SKM-1 treated with dmso at 0.1 percent for 144 hours (cell line): ENCODE measurements at regions not wholly inside any gene's neighbourhood (a gene's known extent, or its start where the extent isn't known, plus 50 kb on each side); places are given as distances from the start of the nearest gene placed in this dataset.
"Not testable (repeated sequence)": the region's sequence is repeated elsewhere in the genome, so short reads cannot be mapped to it uniquely, and the experiment has no call there.

Source experiments
- DNase-seq: peaks from one replicate; lab custom pipeline; 2025; ENCODE audit not compliant: unreplicated experiment; lab: John Stamatoyannopoulos, UW

- no peak for DNase-seq
Observed at GRCh38 chr3:176651622-176652021, 545.7 kb downstream of the TBL1XR1 start.

GRCh38 chr3:176650478-176650877 is 546.8 kb downstream of the TBL1XR1 start:
- no peak for DNase-seq

- DNase-seq: no peak
Observed at GRCh38 chr3:176647987-176648386, 549.3 kb downstream of the TBL1XR1 start.

DNA sequence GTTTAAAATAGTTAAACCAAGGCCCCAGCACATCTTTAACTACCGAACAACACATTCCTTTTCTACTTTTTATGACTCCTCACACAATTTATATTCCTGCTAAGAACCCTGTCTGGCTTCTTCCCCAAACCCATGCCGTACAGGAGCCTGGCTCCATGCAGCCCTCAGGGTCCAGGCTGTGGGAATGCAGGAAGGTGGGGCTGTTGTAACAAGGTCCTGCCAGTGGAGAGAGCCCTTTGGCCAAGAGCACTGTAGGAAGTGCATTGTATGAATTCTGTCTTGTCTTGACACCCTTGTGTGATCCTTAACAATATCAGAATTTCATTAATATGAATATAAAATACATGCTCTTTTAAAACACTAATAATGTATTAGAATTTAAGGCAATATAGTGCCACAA is 563.8 kb downstream of the TBL1XR1 start:
- no peak for DNase-seq

- DNase-seq: no peak
Observed at GRCh38 chr3:176632925-176633324, 564.4 kb downstream of the TBL1XR1 start.

DNA sequence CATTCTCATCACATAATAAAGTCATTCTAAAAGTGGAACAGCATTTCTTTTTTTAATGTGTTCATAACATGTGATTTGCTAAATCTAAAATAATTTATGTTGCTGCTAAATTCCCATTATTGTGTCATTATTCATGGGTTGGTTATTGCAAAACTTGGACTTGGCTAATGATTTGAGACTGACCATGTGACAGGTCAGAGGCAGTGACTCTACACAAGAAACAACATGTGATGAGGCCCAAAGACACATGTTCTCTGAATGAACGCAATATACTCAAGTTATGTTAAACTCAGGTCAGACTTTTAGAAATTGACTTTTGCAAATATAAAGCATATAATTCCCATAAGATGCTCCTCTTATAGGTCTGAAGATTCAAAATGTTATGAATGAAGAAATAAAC is 566.1 kb downstream of the TBL1XR1 start:
- DNase-seq: no peak

DNA sequence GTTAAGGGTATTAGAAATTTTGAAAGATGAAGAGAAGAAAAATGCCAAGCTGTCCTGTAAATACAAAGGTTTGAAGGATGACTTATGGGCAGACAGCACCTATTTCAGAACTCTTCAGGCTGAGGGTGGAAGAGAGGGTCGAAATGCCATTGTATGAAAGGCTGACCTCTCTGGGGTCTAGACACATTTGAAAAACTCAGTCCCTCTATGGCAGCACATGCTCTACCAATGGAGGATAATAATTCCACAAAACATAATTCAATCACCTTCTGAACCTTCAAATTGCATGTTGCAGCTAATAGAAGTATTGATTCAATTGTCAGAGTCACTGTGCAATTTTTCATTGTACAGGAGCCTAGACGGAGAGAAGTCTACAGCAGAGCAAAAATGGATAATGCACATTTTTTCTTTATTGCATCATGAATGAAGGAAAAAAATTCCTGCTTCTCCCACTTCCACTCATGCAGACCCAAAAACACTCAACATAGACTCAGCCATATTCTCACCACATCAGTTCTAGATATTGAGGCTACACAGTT is 569.1 kb downstream of the TBL1XR1 start:
- no peak for DNase-seq

DNA sequence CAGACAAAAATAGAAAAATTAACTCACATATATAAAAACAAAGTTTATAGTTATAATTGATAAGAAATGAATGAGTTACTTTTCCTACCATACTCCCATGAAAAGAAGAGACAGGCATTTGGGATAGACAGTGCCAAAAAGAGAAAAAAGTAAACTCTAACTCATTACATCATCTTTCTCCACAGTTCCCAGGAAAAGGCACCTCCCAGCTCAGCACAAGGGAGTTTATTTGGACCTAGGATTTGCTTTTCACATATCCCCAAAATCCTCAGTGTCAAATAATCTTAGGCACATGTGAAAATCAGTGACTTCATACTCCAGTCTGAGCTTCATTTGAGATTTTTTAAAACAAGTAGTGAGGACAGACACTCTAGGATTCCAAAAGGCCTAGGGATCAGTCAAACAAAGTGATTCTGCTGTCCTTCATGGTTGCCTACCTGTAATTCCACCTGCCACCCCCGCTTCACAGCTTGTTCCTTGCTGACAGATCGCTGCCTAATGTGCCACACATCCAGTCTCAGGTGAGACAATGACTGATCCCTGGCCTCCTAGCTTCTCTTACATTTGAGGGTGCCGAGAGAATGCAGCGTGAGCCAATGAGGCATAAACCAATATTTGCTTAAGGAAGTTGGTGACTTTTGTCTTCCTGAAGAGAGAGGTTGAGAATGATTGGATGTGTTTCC is 573.7 kb downstream of the TBL1XR1 start:
- no peak for DNase-seq

DNA sequence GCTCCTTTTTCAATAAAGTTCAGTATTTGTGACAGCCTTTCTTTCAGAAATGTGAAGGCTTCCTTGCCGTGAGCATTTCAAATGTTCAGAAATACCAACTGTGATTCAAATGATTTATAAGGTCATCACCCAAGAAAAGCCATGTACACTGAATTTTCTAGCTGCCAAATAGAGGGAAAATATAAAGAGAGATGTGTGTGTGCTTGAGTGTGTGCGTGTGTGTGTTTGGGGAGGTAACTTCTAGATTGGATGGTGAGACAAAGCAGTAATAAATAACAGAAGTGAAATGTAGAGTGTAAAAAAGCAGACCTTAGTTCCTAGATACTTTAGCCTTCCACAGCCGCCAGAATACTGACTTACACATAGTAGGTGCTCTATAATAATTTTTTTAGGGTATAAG is 577.4 kb downstream of the TBL1XR1 start:
- no peak for DNase-seq

GRCh38 chr3:176615826-176616225 is 581.5 kb downstream of the TBL1XR1 start:
- no peak for DNase-seq

GRCh38 chr3:176611703-176612102 is 585.6 kb downstream of the TBL1XR1 start:
- no peak for DNase-seq

DNA sequence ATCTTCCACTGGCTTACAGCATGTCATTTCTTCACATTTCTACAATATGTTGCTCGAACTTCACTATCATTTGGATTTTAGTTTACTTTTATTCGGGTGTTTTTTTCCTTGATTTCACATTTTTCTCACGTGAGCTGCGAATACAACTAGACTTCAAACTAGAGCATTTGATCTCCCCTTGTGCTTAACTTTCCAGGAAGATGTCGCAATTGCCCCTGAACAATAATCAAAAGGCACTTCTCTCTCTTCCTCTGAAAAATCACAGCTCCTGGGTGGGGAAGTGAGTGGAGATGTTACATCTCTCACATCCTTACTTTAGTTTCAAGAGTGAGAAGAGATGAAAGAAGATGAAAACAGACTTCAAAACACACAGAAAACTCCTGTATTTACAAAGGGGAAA is 587.9 kb downstream of the TBL1XR1 start:
- no peak for DNase-seq

- DNase-seq: not testable (repeated sequence)
Observed at GRCh38 chr3:176605553-176605952, 591.7 kb downstream of the TBL1XR1 start.

- no peak for DNase-seq
Observed at GRCh38 chr3:176595307-176595706, 602.0 kb downstream of the TBL1XR1 start.

DNA sequence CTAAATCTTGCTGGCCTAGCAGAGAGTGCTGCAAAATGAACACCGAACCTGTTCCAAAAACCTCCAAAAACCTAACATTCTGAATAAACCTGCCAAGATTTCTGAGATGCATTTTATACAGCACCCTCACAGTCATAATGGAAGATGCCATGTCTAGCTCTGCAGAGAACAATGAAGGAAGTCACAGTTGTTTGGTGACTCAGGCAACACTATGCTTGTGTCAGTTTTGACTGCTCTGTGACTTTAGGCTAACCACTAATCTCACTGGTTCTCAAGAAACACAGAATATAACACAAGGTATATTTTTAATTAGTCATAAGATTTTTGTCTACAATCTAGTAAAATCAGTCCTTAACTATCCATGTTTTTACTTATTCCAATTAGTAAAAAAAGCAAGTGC is 606.6 kb downstream of the TBL1XR1 start:
- DNase-seq: no peak

GRCh38 chr3:176587089-176587488 is 610.2 kb downstream of the TBL1XR1 start:
- no peak for DNase-seq

DNA sequence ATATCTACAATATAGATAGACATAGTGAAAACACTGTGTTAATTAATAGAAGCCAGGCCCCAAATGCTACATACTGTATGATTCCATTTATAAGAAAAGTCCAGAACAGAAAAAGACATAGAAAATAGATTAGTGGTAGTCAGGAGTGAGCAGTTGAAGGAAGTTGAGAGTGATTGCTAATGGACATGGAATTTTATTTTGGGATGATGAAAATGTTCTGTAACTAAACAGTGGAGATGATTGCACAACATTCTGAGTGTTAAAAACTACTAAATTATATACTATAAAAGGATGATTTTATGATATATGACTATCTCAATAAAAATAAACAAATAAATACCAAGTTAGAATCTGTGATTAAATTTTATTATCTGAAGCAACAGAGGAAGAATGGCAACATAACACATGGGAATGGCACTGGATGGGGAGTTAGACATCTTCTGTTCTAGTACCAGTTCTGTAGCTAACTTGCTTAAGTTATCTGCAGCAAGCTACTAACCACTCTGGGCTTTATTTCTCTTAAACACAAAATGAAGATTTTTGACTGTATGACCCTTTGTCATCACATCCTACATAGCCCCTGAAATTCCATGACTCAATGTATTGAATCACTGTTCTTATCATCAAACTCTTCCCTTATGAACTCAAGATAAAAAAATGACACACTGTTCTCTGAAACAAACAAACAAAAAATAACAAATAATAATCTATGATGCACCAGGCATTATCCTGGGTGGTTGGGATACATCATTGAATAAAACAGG is 612.7 kb downstream of the TBL1XR1 start:
- no peak for DNase-seq

- DNase-seq: no peak
Observed at GRCh38 chr3:176583956-176584355, 613.3 kb downstream of the TBL1XR1 start.

GRCh38 chr3:176581589-176581988 is 615.7 kb downstream of the TBL1XR1 start:
- no peak for DNase-seq

DNA sequence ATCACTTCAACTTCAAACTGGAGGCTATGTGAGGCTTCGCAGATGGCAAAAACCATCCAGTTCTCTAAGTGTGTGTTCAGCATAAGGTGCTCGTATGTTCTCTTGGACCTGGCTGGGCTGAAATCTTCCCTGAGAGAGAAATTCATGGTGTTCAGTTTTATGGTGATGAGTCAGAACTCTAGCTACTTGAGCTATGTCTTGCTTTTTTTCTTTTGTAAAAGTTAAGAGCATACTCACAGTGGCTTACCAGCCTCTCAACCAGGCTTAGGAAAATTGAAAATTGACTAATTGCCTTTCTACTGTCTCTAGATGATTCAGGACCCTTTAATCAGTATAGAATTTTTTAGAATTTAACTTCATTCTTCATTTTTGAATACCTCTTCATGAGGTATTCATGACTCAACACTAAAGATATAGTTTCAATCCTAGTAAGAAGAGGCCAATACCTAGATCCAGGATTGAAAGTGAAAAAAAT is 617.5 kb downstream of the TBL1XR1 start:
- DNase-seq: no peak

GRCh38 chr3:176578316-176578715 is 619.0 kb downstream of the TBL1XR1 start:
- no peak for DNase-seq

DNA sequence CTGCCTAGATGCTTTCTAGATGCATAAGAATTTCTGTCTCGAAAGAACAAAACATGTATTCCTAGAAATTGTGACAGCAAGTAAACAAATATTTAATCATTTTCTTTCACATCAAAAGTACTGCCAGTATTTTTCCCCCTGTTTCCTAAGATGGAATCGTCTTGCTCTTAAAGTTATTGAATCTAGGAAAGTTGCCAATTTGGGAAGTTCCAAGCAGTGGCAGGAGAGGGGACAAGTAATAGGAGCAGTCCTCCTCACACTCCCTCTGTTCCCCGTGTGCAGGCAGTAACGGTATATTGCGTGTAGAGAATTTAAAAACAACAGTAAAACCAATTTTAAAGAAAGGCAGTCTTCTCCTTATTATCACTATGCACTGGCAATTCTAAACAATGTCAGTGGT is 619.8 kb downstream of the TBL1XR1 start:
- no peak for DNase-seq
